NCI-H446 treated with DMSO at 0.1 percent for 48 hours (cell line): ENCODE measurements at regions not wholly inside any gene's neighbourhood (a gene's known extent, or its start where the extent isn't known, plus 50 kb on each side); places are given as distances from the start of the nearest gene placed in this dataset.
"Not testable (repeated sequence)": the region's sequence is repeated elsewhere in the genome, so short reads cannot be mapped to it uniquely, and the experiment has no call there.

ENCODE experiments used
- DNase-seq: peaks from one replicate; lab custom pipeline; 2025; lab: John Stamatoyannopoulos, UW

- no peak for DNase-seq
Observed at GRCh38 chr13:101003566-101003965, 329.0 kb upstream of the TMTC4 start.

- no peak for DNase-seq
Observed at GRCh38 chr13:100989392-100989791, 314.8 kb upstream of the TMTC4 start.

DNA sequence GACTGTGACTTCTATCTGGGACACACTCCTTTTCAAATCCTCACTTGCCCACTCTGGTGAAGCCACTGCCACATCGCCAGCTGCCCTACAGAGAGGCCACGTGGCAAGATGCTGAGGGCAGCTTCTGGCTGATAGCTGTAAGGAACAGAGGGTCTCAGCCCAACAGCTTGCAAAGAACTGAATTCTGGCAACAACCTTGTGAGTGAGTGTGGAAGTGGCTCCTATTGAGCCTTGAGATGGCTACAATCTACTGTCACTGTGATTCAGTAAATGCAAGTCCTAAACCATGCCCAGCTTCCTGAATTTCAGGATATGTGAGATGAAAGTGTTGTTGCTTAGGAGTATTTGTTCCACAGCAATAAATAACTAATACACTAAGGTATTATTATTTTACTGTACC, 314.3 kb upstream of the TMTC4 start:
- DNase-seq, result no peak

- no peak for DNase-seq
Observed at GRCh38 chr13:100987948-100988347, 313.4 kb upstream of the TMTC4 start.

DNA sequence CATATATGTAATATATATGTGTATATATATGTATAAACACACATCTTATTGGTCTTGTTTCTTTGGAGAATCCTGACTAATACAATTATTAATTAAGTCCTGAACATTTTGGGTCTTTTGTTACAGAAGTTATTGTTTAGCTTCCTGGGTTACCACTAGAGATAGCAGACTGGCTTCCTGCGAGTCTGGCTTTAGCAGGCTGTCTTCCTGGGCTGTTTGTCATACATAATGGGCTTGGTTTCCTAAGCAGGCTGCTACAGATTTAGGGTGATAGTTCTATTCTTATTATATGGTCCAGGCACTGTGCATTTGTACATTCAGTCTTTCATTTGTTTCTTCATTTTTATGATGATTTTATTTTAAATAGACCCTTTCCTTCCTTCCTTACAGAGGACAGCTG, 312.0 kb upstream of the TMTC4 start:
- no peak for DNase-seq

DNA sequence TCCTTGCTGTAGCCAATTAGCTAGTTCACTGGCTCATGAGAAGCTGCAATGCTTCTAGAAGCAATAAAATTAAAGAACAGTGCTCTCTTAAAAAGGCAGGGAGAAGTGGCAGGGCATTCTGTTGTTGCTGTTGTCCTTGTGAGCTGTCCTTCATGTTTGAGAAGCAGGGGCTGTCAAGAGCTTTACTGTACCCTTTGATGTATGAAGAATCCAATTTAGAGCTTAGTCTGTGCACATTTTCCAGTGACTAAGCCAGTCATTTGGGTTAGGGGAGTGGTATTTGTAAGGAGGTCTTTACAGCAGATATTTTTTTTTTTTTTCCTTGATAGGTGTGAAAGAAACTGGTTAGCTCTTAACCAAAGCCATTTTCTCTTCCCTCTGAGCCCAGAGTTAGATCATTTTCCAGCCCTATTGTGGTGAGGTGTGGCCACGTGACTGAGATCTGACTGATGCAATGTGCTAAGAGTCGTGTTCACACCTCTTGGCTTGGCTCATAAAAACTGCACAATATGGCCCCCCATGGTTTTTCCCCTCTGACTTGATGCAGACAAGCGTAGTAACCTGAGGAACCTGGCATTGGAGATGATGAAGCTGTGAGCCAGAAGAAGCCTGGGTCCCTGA, 309.6 kb upstream of the TMTC4 start:
- no peak for DNase-seq

- DNase-seq, result peak; percentile 89
Observed at GRCh38 chr13:100983111-100983510, 308.5 kb upstream of the TMTC4 start.

DNA sequence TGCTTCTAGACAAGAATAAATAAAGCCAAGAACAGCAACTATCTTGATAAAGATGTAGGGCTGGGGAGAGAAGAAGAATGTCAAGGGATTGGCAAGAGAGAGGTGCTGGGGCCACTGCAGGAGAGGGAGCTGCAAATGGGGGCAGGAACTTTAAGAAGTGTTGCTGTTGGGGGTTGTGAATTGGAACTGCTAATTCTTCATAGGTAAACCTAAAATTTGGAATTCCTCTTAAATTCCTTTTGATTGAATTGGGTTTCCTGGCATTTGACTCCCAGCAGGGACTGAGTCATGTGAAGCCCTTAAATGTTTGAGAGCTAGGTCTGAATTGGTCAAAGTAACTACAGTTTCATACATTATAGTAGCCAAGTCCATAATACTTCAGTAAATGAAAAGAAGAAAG, 305.6 kb upstream of the TMTC4 start:
- no peak for DNase-seq

- DNase-seq, result no peak
Observed at GRCh38 chr13:100977841-100978240, 303.2 kb upstream of the TMTC4 start.

- DNase-seq, result no peak
Observed at GRCh38 chr13:100976993-100977392, 302.4 kb upstream of the TMTC4 start.

GRCh38 chr13:100975666-100976065, 301.1 kb upstream of the TMTC4 start:
- not testable (repeated sequence) for DNase-seq

DNA sequence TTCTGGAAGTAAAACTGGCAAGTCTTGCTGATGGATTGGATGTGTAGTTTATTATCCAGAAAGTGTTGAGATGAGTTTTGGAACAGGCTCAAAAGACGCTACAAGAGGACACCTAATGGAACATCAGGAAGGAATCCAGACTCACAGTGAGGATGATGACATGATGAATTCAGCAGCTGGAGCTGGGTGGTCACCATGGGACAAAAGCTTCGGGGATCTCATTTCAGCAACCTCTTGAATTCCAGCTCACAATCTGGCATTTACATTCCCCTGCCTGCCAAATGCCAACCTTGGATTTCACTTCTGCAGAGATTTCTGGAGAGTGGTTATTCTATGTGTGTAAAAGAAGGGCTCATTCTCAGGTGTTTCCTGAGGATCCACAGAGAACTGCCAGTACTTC, 288.0 kb upstream of the TMTC4 start:
- DNase-seq, result peak; percentile 37

DNA sequence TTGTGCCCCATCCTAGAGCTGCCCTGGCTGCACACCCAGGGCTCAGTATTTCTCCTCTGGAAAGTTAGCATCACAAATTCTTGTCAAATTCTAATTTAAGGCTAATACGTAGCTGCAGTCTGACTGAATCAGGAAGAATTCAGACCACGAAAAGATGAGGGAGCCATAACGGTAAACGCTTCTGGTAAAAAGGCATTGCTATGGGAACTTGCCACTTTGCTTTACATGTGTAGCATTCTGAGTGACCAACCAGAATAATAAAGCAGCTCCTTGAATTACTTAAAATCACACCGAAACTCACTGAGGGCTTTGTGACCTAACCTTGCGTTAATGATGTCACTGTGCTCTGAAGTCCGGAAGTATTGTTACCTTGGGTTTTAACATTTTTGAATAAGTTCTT, 286.6 kb upstream of the TMTC4 start:
- no peak for DNase-seq

DNA sequence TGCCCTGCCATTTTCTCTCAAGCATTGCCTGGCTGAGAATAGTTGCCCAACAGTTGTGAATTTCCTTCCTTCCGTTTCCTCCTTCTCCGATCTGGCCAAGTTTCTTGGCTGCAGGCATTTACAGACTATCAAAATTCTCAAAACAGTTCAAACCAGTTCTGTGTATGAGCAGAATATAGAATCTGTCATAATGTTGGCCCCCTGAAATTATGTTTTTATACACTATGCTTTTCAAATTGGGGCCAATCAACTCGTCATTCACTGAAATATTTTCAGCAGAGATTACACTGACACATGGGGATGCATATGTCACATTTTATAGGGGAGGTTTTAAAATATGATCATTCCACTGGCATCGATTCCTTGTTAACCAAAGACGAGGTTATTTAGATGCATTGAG, 284.2 kb upstream of the TMTC4 start:
- no peak for DNase-seq

DNA sequence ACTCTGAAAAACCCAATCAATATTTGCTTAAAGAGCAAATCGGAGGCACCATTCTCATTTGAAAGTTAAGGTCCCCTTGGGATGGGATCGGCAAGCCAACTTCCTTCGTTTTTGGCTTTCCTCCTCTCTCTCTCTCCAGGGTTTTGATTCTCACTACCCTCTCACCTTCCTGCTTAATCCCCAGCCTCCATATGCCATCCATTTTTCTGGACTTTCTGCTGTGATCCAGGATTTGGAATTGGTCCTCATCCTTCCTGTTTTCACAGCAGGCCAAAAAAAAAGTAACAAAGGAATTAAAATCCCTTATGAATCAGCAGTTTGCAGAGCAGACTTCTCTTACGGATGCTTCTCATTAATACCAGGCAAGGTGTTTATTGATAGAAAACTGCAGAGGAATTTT, 283.1 kb upstream of the TMTC4 start:
- DNase-seq, result peak; percentile 72

GRCh38 chr13:100954430-100955305, 280.1 kb upstream of the TMTC4 start:
- peak; percentile 83 for DNase-seq

DNA sequence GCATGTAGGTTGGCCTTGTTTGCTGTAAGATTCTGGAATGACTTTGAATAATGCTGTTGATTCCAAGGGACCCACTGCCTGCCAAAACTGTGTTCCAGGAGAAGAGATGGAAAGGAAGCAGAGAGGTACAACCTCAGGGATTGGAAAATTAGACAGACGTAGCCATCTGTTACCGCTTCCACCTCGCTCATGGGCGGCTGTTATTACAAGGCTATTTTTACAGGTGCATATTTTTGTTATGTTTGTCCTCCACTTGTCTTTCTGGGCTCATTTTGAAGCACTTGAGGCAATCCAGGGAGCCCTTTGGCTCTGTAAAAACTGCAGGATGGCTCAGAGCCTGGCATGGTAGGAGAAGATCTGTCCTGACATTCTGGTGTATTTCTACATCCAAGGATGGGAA, 276.4 kb upstream of the TMTC4 start:
- DNase-seq, result peak; percentile 34

DNA sequence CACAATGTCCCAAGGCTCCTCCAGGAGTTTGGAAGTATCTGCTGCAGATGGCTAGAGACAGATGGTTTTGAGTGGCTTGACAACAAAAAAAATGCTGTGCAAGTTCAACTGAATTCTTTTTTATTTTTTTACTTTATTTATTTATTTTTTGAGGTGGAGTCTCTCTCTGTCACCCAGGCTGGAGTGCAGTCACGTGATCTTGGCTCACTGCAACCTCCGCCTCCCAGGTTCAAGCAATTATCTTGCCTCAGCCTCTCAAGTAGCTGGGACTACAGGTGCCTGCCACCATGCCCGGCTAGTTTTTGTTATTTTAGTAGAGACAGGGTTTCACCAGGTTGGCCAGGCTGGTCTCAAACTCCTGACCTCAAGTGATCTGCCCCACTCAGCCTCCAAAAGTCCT, 274.3 kb upstream of the TMTC4 start:
- DNase-seq, result not testable (repeated sequence)

DNA sequence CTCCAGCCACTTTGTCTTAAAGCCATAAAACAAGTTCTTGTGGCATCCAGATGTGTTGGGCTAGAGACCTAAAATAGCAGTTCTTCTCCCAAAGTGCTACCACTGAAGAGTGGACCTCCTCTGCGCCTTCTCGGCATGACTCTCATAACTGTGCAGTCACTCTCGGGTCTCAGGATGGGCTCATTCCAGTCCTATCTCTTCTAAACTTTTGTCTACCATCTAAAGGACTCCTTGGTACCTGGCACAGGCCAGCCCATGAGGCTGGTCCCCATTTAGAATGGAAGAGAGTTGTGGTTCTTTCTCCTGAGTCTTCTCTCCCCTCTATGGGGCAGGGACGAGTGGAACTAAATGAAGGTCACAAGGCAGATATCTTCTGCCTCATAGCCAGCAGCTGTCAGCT, 272.0 kb upstream of the TMTC4 start:
- DNase-seq, result no peak

DNA sequence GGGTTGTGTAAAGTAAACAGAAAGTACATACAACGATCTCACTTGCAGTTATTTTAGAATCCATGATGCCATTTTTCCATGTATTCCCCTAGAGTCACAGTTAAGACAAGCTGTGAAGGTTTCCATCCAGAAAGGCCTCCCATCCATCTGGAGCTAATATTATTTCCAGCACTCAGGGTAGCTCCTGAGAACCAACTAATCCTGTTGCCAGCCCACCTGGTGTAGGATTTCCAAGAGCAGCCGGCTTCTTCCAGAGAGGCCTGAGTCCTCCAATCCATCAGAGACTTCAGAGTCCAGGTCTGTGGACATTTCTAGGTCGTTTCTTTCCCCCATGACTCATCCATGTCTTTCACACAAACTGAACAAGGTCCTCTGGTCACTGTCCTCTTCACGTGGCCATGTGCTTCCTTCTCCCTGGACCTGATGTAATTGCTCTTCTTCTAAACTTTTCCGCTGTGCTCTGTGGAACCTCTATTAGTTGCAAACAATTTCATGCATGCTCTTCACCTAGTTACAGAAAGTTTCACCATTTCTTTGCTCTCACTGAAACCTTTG, 270.3 kb upstream of the TMTC4 start:
- no peak for DNase-seq

GRCh38 chr13:100942742-100943141, 268.1 kb upstream of the TMTC4 start:
- DNase-seq, result no peak

DNA sequence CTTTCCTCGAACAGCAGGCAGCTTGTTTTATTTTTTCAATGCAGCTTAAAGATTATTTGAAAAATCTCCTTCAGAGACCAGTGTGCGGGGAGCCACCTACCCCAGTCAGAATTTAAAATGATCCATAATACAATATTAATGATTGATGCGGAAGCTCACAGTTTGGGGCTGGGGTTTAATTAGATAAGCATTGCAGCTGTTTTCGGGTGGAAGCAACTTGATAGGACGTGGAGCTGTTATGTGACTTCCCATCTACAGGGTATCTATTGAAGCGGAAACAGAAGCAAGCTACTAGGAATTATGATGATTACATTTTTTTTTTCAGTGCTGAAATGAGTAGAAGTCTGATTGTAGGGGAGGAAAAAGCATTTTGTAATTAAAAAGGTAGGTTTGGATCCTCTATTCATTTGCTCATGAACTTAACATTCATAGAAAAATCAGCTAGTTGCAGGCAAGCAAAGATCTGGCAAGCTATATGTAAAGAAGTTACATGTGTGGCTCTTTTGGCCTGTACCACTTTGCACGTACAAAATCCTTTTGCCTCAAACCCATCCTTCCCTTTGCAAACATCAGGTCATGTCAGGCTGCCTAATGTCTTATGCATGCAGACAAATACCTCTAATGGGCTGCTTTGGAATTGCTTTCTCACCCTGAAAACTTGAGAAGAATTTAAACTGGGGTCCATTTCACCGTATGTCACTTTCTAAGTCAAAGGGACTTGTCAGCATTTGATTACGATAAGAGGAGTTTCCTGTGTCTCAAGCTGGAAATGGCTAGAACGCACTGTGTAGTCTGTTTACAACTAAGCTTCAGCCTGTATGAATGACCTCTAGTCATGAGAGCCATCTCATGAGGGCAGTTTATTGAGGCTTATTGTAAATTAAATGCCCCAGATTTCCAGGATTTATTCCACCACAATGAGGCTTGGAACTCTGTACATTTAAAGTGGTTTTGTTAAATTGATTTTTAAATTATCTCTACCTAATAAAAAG, 267.1 kb upstream of the TMTC4 start:
- no peak for DNase-seq
